ENCODE measurements at regions not wholly inside any gene's neighbourhood (a gene's known extent, or its start where the extent isn't known, plus 50 kb on each side); places are given as distances from the start of the nearest gene placed in this dataset.

- Histone ChIP-seq H3K23me2 (ENCODE audit: low read depth, low read length) (no peaks in the 10 kb centered on the region), H4K5ac (ENCODE audit: insufficient read length, low read depth, low read length) (no peak overlapping the region), H4K8ac (ENCODE audit: extremely low read depth, insufficient read depth, low read length) (no peak overlapping the region), H3K4me3 (ENCODE audit: extremely low read depth in 1 of 4, insufficient read depth in 2 of 4, low read depth in 3 of 4, low read length in 4 of 4) (no peak overlapping the region), H2AFZ (ENCODE audit: low read length) (no peak overlapping the region), H3K4me1 (replicated peaks in 1 of 4; ENCODE audit: control insufficient read depth in 3 of 4, insufficient read depth in 4 of 4, low read length in 3 of 4) (no peaks in the 10 kb centered on the region), H4K91ac (replicated peaks; ENCODE audit: insufficient read length, low read length) (no peak overlapping the region), H2BK120ac (replicated peaks; ENCODE audit: low read depth, low read length) (no peak overlapping the region), H2BK20ac (ENCODE audit: low read length) (no peak overlapping the region), H2BK15ac (ENCODE audit: low read length) (no peak overlapping the region), H2AK5ac (ENCODE audit: low read depth, low read length) (no peak overlapping the region), H4K20me1 (replicated peaks in 1 of 2; ENCODE audit: control insufficient read depth in 1 of 2, insufficient read depth in 2 of 2, low read length in 2 of 2) (no peaks in the 10 kb centered on the region), H3K27me3 (replicated peaks in 1 of 4; ENCODE audit: control insufficient read depth in 3 of 4, extremely low read depth in 1 of 4, insufficient read depth in 3 of 4, low read length in 3 of 4) (no peaks in the 10 kb centered on the region), H2BK5ac (ENCODE audit: low read depth, low read length) (no peak overlapping the region), H3K18ac (ENCODE audit: extremely low read depth, low read length) (no peak overlapping the region), H3K9ac (replicated peaks in 1 of 4; ENCODE audit: extremely low read depth in 1 of 4, low read depth in 3 of 4, low read length in 3 of 4) (no peak overlapping the region), H3K36me3 (ENCODE audit: control insufficient read depth in 2 of 4, insufficient read depth in 4 of 4, low read length in 3 of 4) (no peaks in the 10 kb centered on the region), H3K27ac (ENCODE audit: low read depth, low read length) (no peak overlapping the region), H2BK12ac (ENCODE audit: low read depth, low read length) (no peak overlapping the region), H3K4me2 (ENCODE audit: insufficient read depth in 1 of 2, low read depth in 2 of 2, low read length in 2 of 2) (no peak overlapping the region), H3K23ac (ENCODE audit: insufficient read length) (no peak overlapping the region), H3K79me2 (ENCODE audit: control insufficient read depth in 1 of 2, insufficient read depth in 2 of 2, low read length in 2 of 2) (no peaks in the 10 kb centered on the region), H3K9me3 (ENCODE audit: insufficient read depth in 2 of 2, low read depth in 1 of 2, low read length in 1 of 2) (no peaks in the 10 kb centered on the region), H3K4ac (replicated peaks; ENCODE audit: insufficient read length, low read depth, low read length) (no peak overlapping the region), H3K79me1 (ENCODE audit: low read depth, low read length) (no peaks in the 10 kb centered on the region), H3K56ac (replicated peaks; ENCODE audit: insufficient read length, low read depth, low read length) (no peak overlapping the region), H3K14ac (ENCODE audit: insufficient read length) (no peak overlapping the region)
- ChIA-PET POLR2A (ENCODE audit: partially characterized antibody) (no interaction called here), CTCF (ENCODE audit: partially characterized antibody) (no interaction called here)
- no peak for FAIRE-seq
- TF ChIP-seq TAF1 (IDR thresholded peaks at IDR 0.05; ENCODE audit: low read depth, low read length) (no peak), EZH2 (IDR thresholded peaks at IDR 0.05; ENCODE audit: low read depth, low read length, severe bottlenecking) (no peak), NRF1 (IDR thresholded peaks at IDR 0.05; ENCODE audit: low read depth, low read length) (no peak), FOSL1 (IDR thresholded peaks at IDR 0.05; ENCODE audit: insufficient read depth, low read depth, low read length) (no peak), JUN (IDR thresholded peaks at IDR 0.05; ENCODE audit: low read depth, low read length) (no peak), TAF7 (optimal IDR thresholded peaks at IDR 0.05; ENCODE audit: borderline replicate concordance, low read depth, low read length) (no peak), SIRT6 (IDR thresholded peaks at IDR 0.05; ENCODE audit: low read length) (no peak), JUND (IDR thresholded peaks at IDR 0.05; ENCODE audit: low read length) (no peak), ATF2 (IDR thresholded peaks at IDR 0.05; ENCODE audit: low read length) (no peak), BCL11A (IDR thresholded peaks at IDR 0.05; ENCODE audit: low read depth in 2 of 2, low read length in 2 of 2) (no peak), E2F6 (IDR thresholded peaks at IDR 0.05) (no peak)
- no peak for DNase-seq (ENCODE audit: low read depth in 1 of 2, low spot score in 2 of 2)
These were observed 214.3 kb downstream of the OXSM start for GRCh38 chr3:26004172-26004571.
